Glutamatergic neuron (in vitro differentiated cells): ENCODE measurements at regions not wholly inside any gene's neighbourhood (a gene's known extent, or its start where the extent isn't known, plus 50 kb on each side); places are given as distances from the start of the nearest gene placed in this dataset.
"Not testable (repeated sequence)": the region's sequence is repeated elsewhere in the genome, so short reads cannot be mapped to it uniquely, and the experiment has no call there.

Experiments used
- DNase-seq: peaks from one replicate; pipeline ENCODE4 v3.0.0; 2022
- H3K27ac Mint-ChIP-seq: one replicate; pipeline ENCODE4 v1.8.0; 2020; ENCODE audit warnings: mild to moderate bottlenecking, mixed read lengths, inconsistent platforms; ENCODE audit not compliant: unreplicated experiment
- H3K27me3 Mint-ChIP-seq: one replicate; pipeline ENCODE4 v1.8.0; 2020; ENCODE audit warnings: mild to moderate bottlenecking, moderate library complexity, mixed read lengths, inconsistent platforms; ENCODE audit not compliant: unreplicated experiment
- H3K36me3 Mint-ChIP-seq: one replicate; pipeline ENCODE4 v1.8.0; 2020; ENCODE audit warnings: mild to moderate bottlenecking, mixed read lengths, inconsistent platforms; ENCODE audit not compliant: unreplicated experiment
- H3K4me1 Mint-ChIP-seq: one replicate; pipeline ENCODE4 v1.8.0; 2020; ENCODE audit warnings: mild to moderate bottlenecking, low read depth, mixed read lengths, inconsistent platforms; ENCODE audit not compliant: unreplicated experiment
- H3K4me3 Mint-ChIP-seq: one replicate; pipeline ENCODE4 v1.8.0; 2020; ENCODE audit warnings: mild to moderate bottlenecking, mixed read lengths, inconsistent platforms; ENCODE audit not compliant: unreplicated experiment
- H3K9me3 Mint-ChIP-seq: one replicate; pipeline ENCODE4 v1.8.0; 2020; ENCODE audit warnings: mild to moderate bottlenecking, moderate library complexity, mixed read lengths, inconsistent platforms; ENCODE audit not compliant: unreplicated experiment
- TF ChIP-seq, protein P1 (sequence below): fragments of 200-600 bp; sonication (generic); IDR thresholded peaks from one replicate; pipeline ENCODE4 v1.5.0; 2021; ENCODE audit not compliant: partially characterized antibody, unreplicated experiment

GRCh38 chr7:106583706-106584690, 77.0 kb downstream of the CCDC71L start:
- DNase-seq, result no peak
- Mint-ChIP-seq H3K27me3 (peaks cover under 1% of the 10 kb centered on the region), H3K9me3 (peaks cover 3% of the 10 kb centered on the region), H3K36me3 (peaks cover 4% of the 10 kb centered on the region), H3K27ac (peak overlapping the region; percentile 91), H3K4me1 (peaks cover 38% of the 10 kb centered on the region), H3K4me3 (no peak overlapping the region)
- TF ChIP-seq, protein P1, sequence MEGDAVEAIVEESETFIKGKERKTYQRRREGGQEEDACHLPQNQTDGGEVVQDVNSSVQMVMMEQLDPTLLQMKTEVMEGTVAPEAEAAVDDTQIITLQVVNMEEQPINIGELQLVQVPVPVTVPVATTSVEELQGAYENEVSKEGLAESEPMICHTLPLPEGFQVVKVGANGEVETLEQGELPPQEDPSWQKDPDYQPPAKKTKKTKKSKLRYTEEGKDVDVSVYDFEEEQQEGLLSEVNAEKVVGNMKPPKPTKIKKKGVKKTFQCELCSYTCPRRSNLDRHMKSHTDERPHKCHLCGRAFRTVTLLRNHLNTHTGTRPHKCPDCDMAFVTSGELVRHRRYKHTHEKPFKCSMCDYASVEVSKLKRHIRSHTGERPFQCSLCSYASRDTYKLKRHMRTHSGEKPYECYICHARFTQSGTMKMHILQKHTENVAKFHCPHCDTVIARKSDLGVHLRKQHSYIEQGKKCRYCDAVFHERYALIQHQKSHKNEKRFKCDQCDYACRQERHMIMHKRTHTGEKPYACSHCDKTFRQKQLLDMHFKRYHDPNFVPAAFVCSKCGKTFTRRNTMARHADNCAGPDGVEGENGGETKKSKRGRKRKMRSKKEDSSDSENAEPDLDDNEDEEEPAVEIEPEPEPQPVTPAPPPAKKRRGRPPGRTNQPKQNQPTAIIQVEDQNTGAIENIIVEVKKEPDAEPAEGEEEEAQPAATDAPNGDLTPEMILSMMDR, result no peak

DNA sequence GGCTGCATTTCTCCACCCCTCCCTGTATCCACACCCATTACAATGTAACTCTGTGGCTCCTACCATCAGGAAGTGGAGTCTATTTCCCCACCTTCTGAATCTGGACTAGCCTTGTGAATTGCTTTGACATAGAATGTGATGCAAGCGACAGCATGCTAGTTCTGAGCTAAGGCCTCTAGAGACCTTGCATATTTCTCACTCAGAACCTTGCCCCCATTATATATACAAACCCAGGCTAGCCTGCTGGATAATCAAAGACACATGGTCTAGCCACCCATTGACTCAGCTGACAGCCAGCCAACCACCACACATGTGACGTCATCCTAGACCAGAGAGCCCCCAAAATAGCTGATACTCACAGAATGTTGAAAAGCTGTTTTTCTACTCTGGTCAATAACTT, 77.9 kb downstream of the CCDC71L start:
- TF ChIP-seq, protein P1, result no peak
- DNase-seq, result no peak
- Mint-ChIP-seq H3K27ac (no peak overlapping the region), H3K4me1 (peaks cover 34% of the 10 kb centered on the region), H3K36me3 (peaks cover 4% of the 10 kb centered on the region), H3K9me3 (peaks cover 3% of the 10 kb centered on the region), H3K27me3 (no peaks in the 10 kb centered on the region), H3K4me3 (no peak overlapping the region)

DNA sequence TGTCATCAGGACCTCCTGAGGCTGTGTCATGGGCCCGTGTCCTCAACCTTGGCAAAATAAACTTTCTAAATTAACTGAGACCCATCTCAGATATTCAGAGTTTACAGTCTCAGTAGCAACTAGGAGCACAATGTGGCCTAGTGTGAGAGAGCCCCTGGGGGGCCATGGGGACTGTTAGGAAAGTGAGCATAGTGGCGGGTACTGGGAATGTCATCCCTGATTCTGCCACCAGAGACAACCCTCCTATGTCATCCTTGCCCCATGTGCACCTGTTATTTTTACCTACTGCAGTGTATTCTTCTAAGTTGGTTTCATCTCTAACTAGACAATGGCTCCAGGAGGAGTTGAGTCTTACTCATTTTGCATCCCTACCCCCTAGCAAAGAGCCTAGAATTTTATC, 78.6 kb downstream of the CCDC71L start:
- Mint-ChIP-seq H3K27me3 (no peaks in the 10 kb centered on the region), H3K9me3 (peaks cover 3% of the 10 kb centered on the region), H3K4me1 (peaks cover 32% of the 10 kb centered on the region), H3K4me3 (no peak overlapping the region), H3K27ac (no peak overlapping the region), H3K36me3 (peaks cover 4% of the 10 kb centered on the region)
- no peak for DNase-seq
- TF ChIP-seq, protein P1, result no peak

- H3K9me3 Mint-ChIP-seq, H3K27ac Mint-ChIP-seq, H3K4me3 Mint-ChIP-seq, DNase-seq, H3K36me3 Mint-ChIP-seq, H3K27me3 Mint-ChIP-seq: not testable (repeated sequence)
- peaks cover 17% of the 10 kb centered on the region for H3K4me1 Mint-ChIP-seq
Observed at GRCh38 chr7:106579086-106579485, 81.9 kb downstream of the CCDC71L start.

DNA sequence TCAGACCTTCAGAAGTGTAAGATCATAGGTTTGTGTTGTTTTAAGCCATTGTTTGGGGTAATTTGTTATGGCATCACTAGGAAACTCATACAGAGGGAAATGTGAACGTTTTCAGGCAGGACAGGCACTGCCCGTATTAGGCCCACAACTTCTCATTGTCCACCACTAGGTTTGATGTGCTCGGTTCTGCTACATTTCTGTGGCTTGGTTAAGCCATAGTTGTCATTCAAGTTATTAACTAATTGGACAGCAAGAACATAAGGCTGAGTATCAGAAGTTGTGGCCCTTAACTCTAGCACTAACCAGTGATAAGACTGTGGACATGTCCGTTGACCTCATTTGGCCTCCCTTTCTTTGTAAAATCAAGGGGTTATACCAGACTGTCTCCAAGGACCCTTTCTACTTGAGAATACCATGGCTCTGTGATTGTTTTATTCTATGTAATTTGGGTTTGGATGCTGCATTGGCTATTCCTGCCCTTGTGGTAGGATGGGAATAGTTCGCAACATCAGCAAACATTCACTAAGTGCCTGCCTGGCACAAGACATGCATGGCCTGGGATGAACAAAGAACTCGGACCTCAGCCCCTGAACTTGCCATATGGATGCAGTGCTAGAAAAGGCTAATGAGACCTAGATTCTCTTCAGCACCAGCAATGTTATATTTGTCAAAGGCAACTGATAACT, 85.7 kb downstream of the CCDC71L start:
- no peaks in the 10 kb centered on the region for H3K36me3 Mint-ChIP-seq
- TF ChIP-seq, protein P1, result no peak
- DNase-seq, result no peak
- peaks cover 14% of the 10 kb centered on the region for H3K4me1 Mint-ChIP-seq
- no peak overlapping the region for H3K4me3 Mint-ChIP-seq
- peaks cover 1% of the 10 kb centered on the region for H3K27me3 Mint-ChIP-seq
- H3K27ac Mint-ChIP-seq, result no peak overlapping the region
- no peaks in the 10 kb centered on the region for H3K9me3 Mint-ChIP-seq
